ENCODE measurements at regions not wholly inside any gene's neighbourhood (a gene's known extent, or its start where the extent isn't known, plus 50 kb on each side); places are given as distances from the start of the nearest gene placed in this dataset.

DNA sequence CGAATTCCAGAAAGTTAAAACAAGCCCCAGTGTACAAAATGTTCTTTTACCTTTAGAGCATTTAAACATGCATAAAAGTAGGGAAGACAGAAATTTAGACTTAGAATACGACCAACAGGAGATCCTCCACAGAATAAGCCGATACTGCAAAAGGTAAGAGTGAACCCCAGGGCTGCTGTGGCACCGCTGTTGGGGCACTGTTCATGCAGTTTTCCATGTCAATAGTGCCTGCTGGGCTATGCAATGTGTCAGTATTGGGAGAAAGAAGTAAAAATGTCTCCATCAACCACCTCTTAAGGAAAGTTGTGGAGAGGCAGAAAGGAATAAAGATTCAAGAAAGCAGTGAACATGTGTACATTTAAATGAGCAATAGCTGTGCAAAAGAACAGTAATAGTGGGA lies 326.5 kb upstream of the SEMA3C start:
- H3K4me3 ChIP-seq (ENCODE audit: low read depth, low read length) = no peak overlapping the region
- TF ChIP-seq CTCF (IDR thresholded peaks at IDR 0.05; ENCODE audit: borderline replicate concordance, insufficient read depth, low read depth, low read length) = no peak

GRCh38 chr7:81244224-81244623 lies 325.4 kb upstream of the SEMA3C start:
- TF ChIP-seq CTCF (IDR thresholded peaks at IDR 0.05; ENCODE audit: borderline replicate concordance, insufficient read depth, low read depth, low read length) = no peak
- no peak overlapping the region for H3K4me3 ChIP-seq (ENCODE audit: low read depth, low read length)

DNA sequence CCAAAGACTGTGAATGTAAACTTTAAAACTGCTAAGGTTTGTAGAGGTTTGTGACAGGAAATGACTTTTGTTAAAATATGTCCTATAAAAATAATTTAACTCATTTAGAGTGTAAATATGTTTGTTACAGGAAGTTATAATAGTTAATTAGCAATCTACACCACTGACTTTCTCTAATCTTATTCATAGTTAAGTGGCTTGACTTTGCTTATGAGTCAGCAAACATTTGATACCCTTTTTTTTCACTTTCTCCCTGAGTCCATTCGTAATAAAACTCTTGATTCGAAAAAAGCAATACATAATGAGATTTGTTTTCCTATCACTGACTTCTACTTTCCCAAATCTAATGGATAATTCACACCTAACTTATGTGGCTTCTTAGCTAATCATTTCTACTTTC lies 317.7 kb upstream of the SEMA3C start:
- H3K4me3 ChIP-seq (ENCODE audit: low read depth, low read length) = no peak overlapping the region
- no peak for TF ChIP-seq CTCF (IDR thresholded peaks at IDR 0.05; ENCODE audit: borderline replicate concordance, insufficient read depth, low read depth, low read length)

DNA sequence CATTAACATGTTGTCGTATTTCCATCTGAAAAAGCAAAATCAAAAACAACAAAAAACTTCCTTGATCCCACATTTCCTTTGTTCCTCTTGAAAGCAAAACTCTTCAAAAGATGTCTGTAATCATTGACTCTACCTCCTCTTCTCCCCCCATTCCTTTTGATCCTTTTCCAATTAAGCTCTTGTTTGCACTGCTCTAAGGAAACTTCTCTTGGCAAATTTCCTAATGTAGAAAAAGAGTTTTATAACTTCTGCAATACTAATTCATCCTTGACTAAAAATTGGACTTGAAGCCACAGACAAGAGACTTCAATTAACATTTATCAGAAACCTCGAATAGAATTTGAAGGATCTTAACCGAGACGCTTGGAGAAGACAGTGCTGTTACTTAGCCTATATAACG lies 317.1 kb upstream of the SEMA3C start:
- TF ChIP-seq CTCF (IDR thresholded peaks at IDR 0.05; ENCODE audit: borderline replicate concordance, insufficient read depth, low read depth, low read length) = no peak
- H3K4me3 ChIP-seq (ENCODE audit: low read depth, low read length) = no peak overlapping the region

DNA sequence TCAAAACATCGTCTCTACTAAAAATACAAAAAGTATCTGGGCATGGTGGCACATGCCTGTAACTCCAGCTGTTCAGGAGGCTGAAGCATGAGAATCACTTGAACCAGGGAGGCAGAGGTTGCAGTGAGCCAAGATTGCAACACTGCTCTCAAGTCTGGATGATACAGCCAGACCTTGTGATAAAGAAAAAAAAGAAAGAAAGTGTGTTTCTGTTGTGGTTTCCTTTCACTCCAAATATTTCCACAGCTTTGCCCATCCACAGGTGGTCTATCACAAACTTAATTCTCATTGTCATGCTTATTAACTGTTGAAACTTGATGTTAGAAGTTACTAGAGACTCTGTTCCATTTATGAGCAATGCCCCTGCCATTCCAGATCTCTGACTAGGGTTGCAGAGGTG lies 316.0 kb upstream of the SEMA3C start:
- no peak overlapping the region for H3K4me3 ChIP-seq (ENCODE audit: low read depth, low read length)
- no peak for TF ChIP-seq CTCF (IDR thresholded peaks at IDR 0.05; ENCODE audit: borderline replicate concordance, insufficient read depth, low read depth, low read length)

DNA sequence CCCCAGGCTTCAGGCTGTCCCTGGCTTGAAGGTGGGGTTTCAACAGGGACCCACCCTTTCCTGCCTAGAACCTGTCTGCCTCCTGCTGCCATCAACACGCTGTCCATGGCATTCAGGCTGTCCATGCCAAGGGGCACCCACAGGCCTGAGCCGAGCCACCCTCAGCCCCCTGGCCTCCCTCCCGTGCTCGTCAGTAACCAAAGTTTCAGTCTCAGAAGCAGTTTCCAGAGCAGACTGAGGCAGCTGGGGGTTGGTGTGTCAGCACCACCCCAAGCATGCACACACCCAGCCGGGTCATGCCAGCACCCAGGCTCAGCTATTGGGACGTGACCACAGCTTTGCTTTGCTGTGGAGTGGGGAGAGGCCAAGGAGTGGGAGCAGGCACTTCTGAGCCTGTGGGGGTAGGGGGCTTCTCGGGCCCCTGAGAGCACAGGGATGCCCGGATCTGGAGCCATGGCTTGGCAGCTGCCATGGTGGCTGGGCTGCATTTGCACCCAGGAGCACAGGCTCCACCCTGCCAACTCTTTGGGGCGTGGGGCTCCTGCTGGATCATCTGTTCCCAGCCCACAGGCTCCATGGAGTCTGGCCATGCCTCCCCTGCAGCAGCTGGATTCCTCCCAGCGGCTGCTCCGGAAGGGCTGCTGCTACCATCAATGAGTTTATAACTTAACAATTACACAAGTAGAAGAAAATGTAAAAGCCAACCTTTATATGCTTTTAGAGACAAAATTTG lies 314.5 kb upstream of the SEMA3C start:
- no peak for TF ChIP-seq CTCF (IDR thresholded peaks at IDR 0.05; ENCODE audit: borderline replicate concordance, insufficient read depth, low read depth, low read length)
- no peak overlapping the region for H3K4me3 ChIP-seq (ENCODE audit: low read depth, low read length)

DNA sequence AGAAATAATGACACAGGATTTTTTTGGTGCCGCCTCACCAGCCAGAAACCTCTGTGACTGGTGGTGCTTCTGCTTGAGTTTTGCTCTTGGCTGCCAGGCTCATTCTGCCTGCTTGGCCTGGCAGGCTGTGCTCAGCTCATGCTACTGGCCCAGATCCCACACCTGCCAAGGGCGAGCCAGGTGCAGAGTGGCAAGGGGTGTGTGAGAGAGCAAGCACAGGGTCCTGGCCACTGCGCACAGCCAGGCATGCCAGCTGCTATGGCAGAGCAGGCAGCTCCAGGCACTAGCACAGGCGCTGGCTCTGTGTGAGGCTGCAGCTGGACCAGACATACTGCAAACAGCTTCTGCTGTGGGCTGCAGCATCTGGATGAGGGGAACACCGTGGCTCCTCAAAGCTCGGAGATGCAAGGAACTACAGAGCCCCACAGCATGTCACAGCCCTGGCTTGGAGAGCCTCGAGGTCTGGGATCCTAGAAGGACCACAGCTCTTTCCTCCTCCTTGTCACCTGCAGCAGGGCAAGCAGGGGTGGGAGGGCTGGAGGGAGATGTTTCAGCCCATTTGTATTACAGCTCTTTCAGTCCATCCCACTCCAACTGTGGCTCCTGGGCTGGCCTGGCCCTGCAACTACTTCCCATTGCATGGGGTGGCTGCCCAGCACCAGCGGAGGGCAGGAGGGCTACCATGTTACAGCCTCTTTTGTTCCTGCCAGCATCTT lies 313.4 kb upstream of the SEMA3C start:
- H3K4me3 ChIP-seq (ENCODE audit: low read depth, low read length) = no peak overlapping the region
- no peak for TF ChIP-seq CTCF (IDR thresholded peaks at IDR 0.05; ENCODE audit: borderline replicate concordance, insufficient read depth, low read depth, low read length)

Measured in GM12875 (cell line).